Dendritic cell treated with granulocyte-macrophage colony-stimulating factor and Interleukin-4, amounts not matched to agents 40 ng/mL and 50 ng/mL, for 4 days (primary cell): ENCODE measurements at regions not wholly inside any gene's neighbourhood (a gene's known extent, or its start where the extent isn't known, plus 50 kb on each side); places are given as distances from the start of the nearest gene placed in this dataset.
"Not testable (repeated sequence)": the region's sequence is repeated elsewhere in the genome, so short reads cannot be mapped to it uniquely, and the experiment has no call there.

ENCODE experiments used
- H3K27ac Mint-ChIP-seq: one replicate; pipeline ENCODE4 v1.8.0; 2022; ENCODE audit warnings: mild to moderate bottlenecking, mixed read lengths
- H3K27me3 Mint-ChIP-seq: one replicate; pipeline ENCODE4 v1.8.0; 2022; ENCODE audit warnings: mild to moderate bottlenecking, mixed read lengths
- H3K36me3 Mint-ChIP-seq: one replicate; pipeline ENCODE4 v1.8.0; 2022; ENCODE audit warnings: low read depth, mixed read lengths
- H3K4me1 Mint-ChIP-seq: one replicate; pipeline ENCODE4 v1.8.0; 2022; ENCODE audit warnings: low read depth, mixed read lengths
- H3K4me3 Mint-ChIP-seq: one replicate; pipeline ENCODE4 v1.8.0; 2022; ENCODE audit warnings: mild to moderate bottlenecking, moderate library complexity, mixed read lengths
- H3K9me3 Mint-ChIP-seq: one replicate; pipeline ENCODE4 v1.8.0; 2022; ENCODE audit warnings: mixed read lengths
- intact Hi-C: fragments of 100-400 bp; cut with micrococcal nuclease; formaldehyde crosslinking; loops from one replicate; pipeline ENCODE4 v1.15.0; 2022

DNA sequence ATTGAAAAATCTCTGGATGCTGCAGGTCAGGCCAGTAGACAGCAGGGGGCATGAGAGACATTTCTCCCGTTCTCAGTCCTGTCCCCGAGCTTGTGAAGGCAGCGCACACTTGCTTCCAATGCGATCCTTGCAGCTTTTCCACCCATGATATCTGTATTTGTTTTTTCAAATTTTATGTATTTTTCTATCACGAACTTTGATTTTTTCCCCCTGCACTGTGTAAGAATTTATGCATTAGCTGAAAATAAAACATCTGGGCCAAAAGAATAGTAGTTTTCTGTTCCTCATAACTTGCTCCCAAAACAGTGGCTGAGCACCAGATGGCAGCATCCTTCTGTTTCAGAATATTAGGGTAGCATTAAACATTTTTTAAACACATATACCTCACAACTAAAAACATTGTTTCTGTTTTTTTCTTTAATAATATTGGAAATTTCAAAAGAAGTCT is 90.9 kb upstream of the PABPC3 start:
- H3K27me3 Mint-ChIP-seq = peaks cover 61% of the 10 kb centered on the region
- H3K36me3 Mint-ChIP-seq, H3K27ac Mint-ChIP-seq, H3K9me3 Mint-ChIP-seq, H3K4me1 Mint-ChIP-seq: not testable (repeated sequence)
- intact Hi-C loops = loop anchor here (2.0 kb wide), 1 partner anchor 32 kb away; no protein-coding TSS in a partner anchor
- peak overlapping the region; percentile 14 for H3K4me3 Mint-ChIP-seq

DNA sequence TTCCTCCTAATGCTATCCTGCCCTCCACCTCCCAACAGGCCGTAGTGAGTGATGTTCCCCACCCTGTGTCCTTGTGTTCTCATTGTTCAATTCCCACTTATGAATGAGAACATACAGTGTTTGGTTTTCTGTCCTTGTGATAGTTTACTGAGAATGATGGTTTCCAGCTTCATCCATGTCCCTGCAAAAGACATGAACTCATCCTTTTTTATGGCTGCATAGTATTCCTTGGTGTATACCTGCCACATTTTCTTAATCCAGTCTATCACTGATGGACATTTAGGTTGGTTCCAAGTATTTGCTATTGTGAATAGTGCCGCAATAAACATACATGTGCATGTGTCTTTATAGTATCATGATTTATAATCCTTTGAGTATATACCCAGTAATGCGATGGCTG is 88.5 kb upstream of the PABPC3 start:
- H3K4me1 Mint-ChIP-seq, H3K27ac Mint-ChIP-seq, H3K4me3 Mint-ChIP-seq, intact Hi-C loops, H3K9me3 Mint-ChIP-seq, H3K36me3 Mint-ChIP-seq: not testable (repeated sequence)
- H3K27me3 Mint-ChIP-seq = peaks cover 52% of the 10 kb centered on the region

GRCh38 chr13:25014398-25014973 is 81.5 kb upstream of the PABPC3 start:
- intact Hi-C loops, H3K4me3 Mint-ChIP-seq, H3K36me3 Mint-ChIP-seq, H3K27ac Mint-ChIP-seq, H3K9me3 Mint-ChIP-seq, H3K4me1 Mint-ChIP-seq: not testable (repeated sequence)
- peaks cover 56% of the 10 kb centered on the region for H3K27me3 Mint-ChIP-seq

DNA sequence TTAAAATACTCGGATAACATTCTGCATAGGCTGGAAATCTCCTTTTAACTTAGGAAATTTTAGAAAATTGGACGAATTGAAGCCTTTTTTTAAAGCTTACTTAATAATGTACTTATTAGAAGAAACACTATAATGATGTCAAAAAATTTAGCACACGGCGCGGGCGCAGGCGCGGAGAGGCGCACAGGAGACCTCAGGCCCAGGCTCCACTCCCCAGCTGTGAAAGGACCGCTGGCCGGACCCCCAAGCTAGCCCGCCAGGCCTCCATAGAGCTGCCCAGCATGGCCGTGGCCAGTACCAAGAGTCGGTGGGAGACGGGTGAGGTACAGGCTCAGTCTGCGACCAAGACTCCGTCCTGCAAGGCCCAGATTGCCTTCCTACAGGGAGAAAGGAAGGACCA is 78.8 kb upstream of the PABPC3 start:
- intact Hi-C loops, H3K4me1 Mint-ChIP-seq, H3K9me3 Mint-ChIP-seq, H3K36me3 Mint-ChIP-seq, H3K4me3 Mint-ChIP-seq, H3K27ac Mint-ChIP-seq: not testable (repeated sequence)
- H3K27me3 Mint-ChIP-seq = peaks cover 69% of the 10 kb centered on the region

DNA sequence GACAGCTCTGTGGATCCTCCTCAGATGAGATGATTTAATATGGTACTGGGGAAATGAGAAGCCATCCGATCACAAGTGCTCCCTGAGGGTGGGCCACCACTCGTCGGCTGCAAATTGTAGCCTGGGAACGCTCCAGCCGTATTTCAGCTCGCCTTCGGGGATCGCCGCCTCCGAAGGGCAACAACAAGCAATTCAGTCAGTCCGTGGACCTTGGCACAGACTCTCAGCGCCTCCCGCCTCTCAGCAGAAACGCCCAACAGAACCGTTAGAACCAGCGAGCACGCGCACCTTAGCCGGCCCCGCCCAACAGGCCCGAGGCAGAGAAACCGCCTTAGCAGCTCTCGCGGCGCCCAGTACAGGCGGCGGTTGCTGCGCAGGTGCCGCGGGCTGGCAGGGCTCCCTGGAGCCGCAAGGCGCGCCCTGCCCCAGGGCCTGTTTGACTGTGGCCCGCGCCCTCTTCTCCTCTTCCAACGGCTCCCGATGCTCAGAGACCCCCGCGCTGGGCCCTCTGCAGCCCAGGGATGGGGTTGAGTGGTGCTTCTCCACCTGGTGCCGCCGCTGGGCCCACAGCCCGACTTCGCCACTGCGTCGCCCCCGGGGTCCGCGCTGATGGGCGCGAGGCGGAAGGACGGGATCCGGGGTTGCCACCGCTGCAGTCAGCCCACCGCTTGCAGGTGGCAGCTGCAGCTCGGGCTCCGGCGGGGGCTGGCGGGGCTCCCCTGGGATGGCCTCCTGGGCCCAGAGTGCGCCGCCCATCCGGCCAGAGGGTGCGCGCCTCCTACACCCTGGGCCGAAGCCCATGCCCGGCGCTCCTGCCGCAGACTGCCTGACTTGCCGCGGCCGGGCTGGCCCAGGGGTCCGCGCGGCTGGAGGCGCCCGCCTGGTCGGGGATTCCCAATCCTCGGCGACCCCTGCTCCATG is 77.9 kb upstream of the PABPC3 start:
- H3K36me3 Mint-ChIP-seq, H3K4me1 Mint-ChIP-seq, H3K9me3 Mint-ChIP-seq, H3K4me3 Mint-ChIP-seq, intact Hi-C loops, H3K27ac Mint-ChIP-seq: not testable (repeated sequence)
- peaks cover 69% of the 10 kb centered on the region for H3K27me3 Mint-ChIP-seq

- no peak overlapping the region for H3K27ac Mint-ChIP-seq
These were observed 77.2 kb upstream of the PABPC3 start for GRCh38 chr13:25018729-25019115.

DNA sequence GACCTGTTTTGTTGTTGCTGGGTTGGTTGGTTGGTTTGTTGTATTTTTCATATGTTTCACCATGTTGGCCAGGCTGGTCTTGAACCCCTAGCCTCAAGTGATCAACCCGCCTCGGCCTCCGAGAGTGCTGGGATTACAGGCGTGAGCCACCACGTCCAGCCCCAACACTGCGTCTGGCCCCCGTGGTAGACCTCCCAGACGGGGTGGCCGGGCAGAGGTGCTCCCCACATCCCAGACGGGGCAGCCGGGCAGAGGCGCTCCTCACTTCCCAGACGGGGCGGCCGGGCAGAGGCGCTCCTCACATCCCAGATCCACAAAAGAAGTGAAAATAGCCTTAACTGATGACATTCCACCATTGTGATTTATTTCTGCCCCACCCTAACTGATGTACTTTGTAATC is 76.2 kb upstream of the PABPC3 start:
- H3K9me3 Mint-ChIP-seq, H3K4me1 Mint-ChIP-seq, H3K27ac Mint-ChIP-seq, H3K4me3 Mint-ChIP-seq, H3K36me3 Mint-ChIP-seq, intact Hi-C loops: not testable (repeated sequence)
- peaks cover 68% of the 10 kb centered on the region for H3K27me3 Mint-ChIP-seq

More at GRCh38 chr13:25018729-25019115, 77.2 kb upstream of the PABPC3 start:
- H3K36me3 Mint-ChIP-seq = no peaks in the 10 kb centered on the region
- H3K27me3 Mint-ChIP-seq = peaks cover 68% of the 10 kb centered on the region
- H3K9me3 Mint-ChIP-seq = no peaks in the 10 kb centered on the region
- H3K4me1 Mint-ChIP-seq = peaks cover 7% of the 10 kb centered on the region
- no peak overlapping the region for H3K4me3 Mint-ChIP-seq
- intact Hi-C loops = no loop called here

- Mint-ChIP-seq H3K4me1 (no peaks in the 10 kb centered on the region), H3K27me3 (peaks cover 44% of the 10 kb centered on the region)
- intact Hi-C loops = no loop called here
These were observed 71.8 kb upstream of the PABPC3 start for GRCh38 chr13:25024175-25024574.

GRCh38 chr13:25032160-25032559 is 63.8 kb upstream of the PABPC3 start:
- H3K4me3 Mint-ChIP-seq = no peak overlapping the region
- H3K9me3 Mint-ChIP-seq = no peaks in the 10 kb centered on the region
- no peak overlapping the region for H3K27ac Mint-ChIP-seq
- peaks cover 34% of the 10 kb centered on the region for H3K27me3 Mint-ChIP-seq
- no peaks in the 10 kb centered on the region for H3K36me3 Mint-ChIP-seq
- intact Hi-C loops = no loop called here
- no peaks in the 10 kb centered on the region for H3K4me1 Mint-ChIP-seq

More at GRCh38 chr13:25024175-25024574, 71.8 kb upstream of the PABPC3 start:
- no peak overlapping the region for H3K4me3 Mint-ChIP-seq
- H3K9me3 Mint-ChIP-seq = no peaks in the 10 kb centered on the region
- no peaks in the 10 kb centered on the region for H3K36me3 Mint-ChIP-seq
- H3K27ac Mint-ChIP-seq = no peak overlapping the region

DNA sequence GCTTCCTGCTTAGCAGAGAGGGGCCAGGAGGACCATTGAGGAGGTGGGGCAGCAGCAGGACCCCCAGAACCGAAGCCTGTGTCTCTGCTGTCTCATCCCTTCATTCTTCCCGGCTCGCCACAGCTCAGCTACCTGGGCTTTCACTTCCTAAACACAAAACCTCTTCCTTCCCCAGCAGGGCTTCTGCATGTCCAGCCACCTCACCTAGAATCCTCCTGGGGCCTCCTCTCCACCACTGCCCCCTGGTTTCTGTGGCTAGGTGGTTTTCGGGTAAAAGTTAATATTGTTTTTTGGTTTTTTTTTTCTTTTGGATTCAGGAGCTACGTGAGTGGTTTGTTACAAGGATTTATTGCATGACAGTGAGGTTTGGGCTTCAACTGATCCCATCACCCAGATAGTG is 61.8 kb upstream of the PABPC3 start:
- H3K9me3 Mint-ChIP-seq = no peaks in the 10 kb centered on the region
- H3K27me3 Mint-ChIP-seq = peaks cover 45% of the 10 kb centered on the region
- intact Hi-C loops = no loop called here
- H3K27ac Mint-ChIP-seq = no peak overlapping the region
- H3K36me3 Mint-ChIP-seq = no peaks in the 10 kb centered on the region
- no peak overlapping the region for H3K4me3 Mint-ChIP-seq
- H3K4me1 Mint-ChIP-seq = no peaks in the 10 kb centered on the region

GRCh38 chr13:25037057-25037813 is 58.7 kb upstream of the PABPC3 start:
- Mint-ChIP-seq H3K9me3 (no peaks in the 10 kb centered on the region), H3K4me1 (no peaks in the 10 kb centered on the region), H3K27me3 (peaks cover 37% of the 10 kb centered on the region), H3K4me3 (no peak overlapping the region), H3K36me3 (no peaks in the 10 kb centered on the region), H3K27ac (no peak overlapping the region)
- intact Hi-C loops = loop anchor here (1.0 to 2.0 kb wide), 2 partner anchors 32 to 42 kb away; no protein-coding TSS in a partner anchor

GRCh38 chr13:25042151-25042865 is 53.6 kb upstream of the PABPC3 start:
- Mint-ChIP-seq H3K4me1 (no peaks in the 10 kb centered on the region), H3K27ac (no peak overlapping the region), H3K4me3 (no peak overlapping the region), H3K36me3 (no peaks in the 10 kb centered on the region), H3K9me3 (no peaks in the 10 kb centered on the region), H3K27me3 (peaks cover 47% of the 10 kb centered on the region)
- intact Hi-C loops = no loop called here

DNA sequence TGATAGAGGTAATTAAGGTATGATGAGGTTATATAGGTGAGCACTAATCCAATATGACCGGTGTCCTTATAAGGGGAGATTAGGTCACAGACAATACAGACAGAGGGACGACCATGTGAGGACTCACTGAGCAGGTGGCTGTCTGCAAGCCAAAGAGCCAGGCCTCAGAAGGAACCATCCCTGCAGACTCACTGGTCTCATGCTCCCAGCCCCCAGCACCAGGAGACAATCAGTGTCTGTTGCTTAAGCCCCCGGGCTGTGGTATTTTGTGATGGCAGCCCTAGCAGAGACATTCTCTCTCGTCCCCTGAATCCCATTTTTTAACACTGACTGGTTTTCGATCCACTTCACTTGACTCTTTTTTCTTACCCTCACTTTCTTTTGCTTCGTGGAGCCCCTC is 51.9 kb upstream of the PABPC3 start:
- Mint-ChIP-seq H3K9me3 (no peaks in the 10 kb centered on the region), H3K4me3 (no peak overlapping the region), H3K27ac (no peak overlapping the region), H3K27me3 (peaks cover 52% of the 10 kb centered on the region), H3K36me3 (no peaks in the 10 kb centered on the region), H3K4me1 (no peaks in the 10 kb centered on the region)
- intact Hi-C loops = no loop called here
